GM23248 (cell line): ENCODE measurements at regions not wholly inside any gene's neighbourhood (a gene's known extent, or its start where the extent isn't known, plus 50 kb on each side); places are given as distances from the start of the nearest gene placed in this dataset.

Source experiments
- EZH2 ChIP-seq: fragments of 200-600 bp; sonication (generic); IDR thresholded peaks from 2 replicates; pipeline ENCODE4 v1.6.1; 2018; ENCODE audit warnings: antibody characterized with exemption, mild to moderate bottlenecking; ENCODE audit not compliant: insufficient read depth, poor library complexity, severe bottlenecking
- EZH2phosphoT487 ChIP-seq: fragments of 200-600 bp; sonication (generic); IDR thresholded peaks from 2 replicates; pipeline ENCODE4 v1.6.1; 2018; ENCODE audit warnings: antibody characterized with exemption, moderate library complexity, mild to moderate bottlenecking, low read depth; ENCODE audit not compliant: insufficient read depth

- TF ChIP-seq EZH2: no peak
- TF ChIP-seq EZH2phosphoT487: no peak
Observed at GRCh38 chr10:78214955-78215354, 181.3 kb downstream of the RPS24 start.
